ENCODE measurements at regions not wholly inside any gene's neighbourhood (a gene's known extent, or its start where the extent isn't known, plus 50 kb on each side); places are given as distances from the start of the nearest gene placed in this dataset.

DNA sequence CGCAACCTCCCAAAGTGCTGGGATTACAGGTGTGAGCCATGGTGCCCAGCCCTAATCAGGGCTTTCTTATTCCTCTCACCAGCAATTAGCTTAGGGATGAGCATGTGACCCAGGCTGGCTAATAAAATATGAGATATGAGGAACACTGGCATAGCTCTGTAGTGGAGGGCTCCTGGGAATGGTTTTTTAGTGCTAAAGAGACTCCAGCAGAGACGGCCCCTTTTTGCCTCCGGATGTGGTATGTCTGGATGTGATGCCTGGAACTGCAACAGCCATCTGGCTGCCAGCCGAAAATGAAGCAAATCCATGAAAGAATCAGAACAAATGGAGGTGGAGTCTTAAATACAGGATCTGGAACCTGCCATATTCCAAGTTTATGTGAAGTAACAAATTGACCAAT, 69.1 kb upstream of the MAGI1 start:
- H3K36me3 Mint-ChIP-seq, result no peaks in the 10 kb centered on the region
- H3K9me3 Mint-ChIP-seq, result no peaks in the 10 kb centered on the region
- no peak overlapping the region for H3K27ac Mint-ChIP-seq
- POLR2A ChIA-PET, result no interaction called here
- H3K27me3 Mint-ChIP-seq, result peaks cover 2% of the 10 kb centered on the region
- H3K4me1 Mint-ChIP-seq, result no peaks in the 10 kb centered on the region
- no peak for DNase-seq
- ATAC-seq (ENCODE audit: low read depth), result no peak
- H3K4me3 Mint-ChIP-seq, result no peak overlapping the region

DNA sequence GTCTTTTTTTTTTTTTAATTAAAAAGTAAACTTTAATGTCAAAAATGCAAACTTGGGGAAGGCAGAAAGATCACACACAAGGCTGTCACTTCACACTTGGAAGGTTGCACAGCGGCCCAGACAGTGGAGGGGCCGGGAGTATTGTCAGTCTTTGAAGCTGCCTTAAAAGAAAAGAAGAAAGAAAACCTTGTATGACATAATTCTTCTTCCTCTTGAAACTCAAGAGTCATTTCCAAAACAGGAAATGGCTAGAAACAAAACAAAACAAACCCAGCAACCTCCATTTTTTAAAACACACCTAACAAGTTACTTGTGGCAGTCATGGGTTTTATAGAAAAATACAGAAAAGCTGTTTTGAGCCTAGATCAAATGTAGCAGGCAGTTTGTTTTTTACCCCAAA, 68.1 kb upstream of the MAGI1 start:
- ATAC-seq (ENCODE audit: low read depth) (no peak), DNase-seq (no peak)
- no peak overlapping the region for H3K4me3 Mint-ChIP-seq
- no peak overlapping the region for H3K27ac Mint-ChIP-seq
- peaks cover 2% of the 10 kb centered on the region for H3K27me3 Mint-ChIP-seq
- no peaks in the 10 kb centered on the region for H3K36me3 Mint-ChIP-seq
- POLR2A ChIA-PET, result interaction anchor here (0.6 kb wide), 1 partner anchor 14 kb away, joined by 4 read pairs; no protein-coding TSS in a partner anchor
- no peaks in the 10 kb centered on the region for H3K4me1 Mint-ChIP-seq
- H3K9me3 Mint-ChIP-seq, result no peaks in the 10 kb centered on the region

DNA sequence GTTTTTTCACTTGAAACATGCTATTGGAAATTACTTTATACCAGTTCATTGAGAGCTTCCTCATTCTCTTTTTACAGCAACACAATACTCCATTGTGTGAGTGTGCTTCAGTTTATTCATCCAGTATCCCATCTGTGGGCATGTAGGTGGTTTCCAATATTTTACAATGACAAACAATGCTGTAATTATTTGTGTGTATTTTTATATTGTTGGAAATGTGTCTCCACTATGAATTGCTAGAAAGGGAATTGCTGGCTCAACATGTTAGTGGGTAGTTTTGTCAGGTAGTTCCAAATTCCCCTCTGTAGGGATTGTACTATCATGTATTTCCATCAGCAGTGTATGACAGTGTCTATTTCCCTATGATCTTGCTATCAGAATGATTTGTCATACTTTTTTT, 65.8 kb upstream of the MAGI1 start:
- peaks cover 2% of the 10 kb centered on the region for H3K27me3 Mint-ChIP-seq
- no peaks in the 10 kb centered on the region for H3K4me1 Mint-ChIP-seq
- H3K4me3 Mint-ChIP-seq, result no peak overlapping the region
- no peaks in the 10 kb centered on the region for H3K36me3 Mint-ChIP-seq
- H3K9me3 Mint-ChIP-seq, result no peaks in the 10 kb centered on the region
- POLR2A ChIA-PET, result no interaction called here
- no peak for DNase-seq
- no peak for ATAC-seq (ENCODE audit: low read depth)
- no peak overlapping the region for H3K27ac Mint-ChIP-seq

DNA sequence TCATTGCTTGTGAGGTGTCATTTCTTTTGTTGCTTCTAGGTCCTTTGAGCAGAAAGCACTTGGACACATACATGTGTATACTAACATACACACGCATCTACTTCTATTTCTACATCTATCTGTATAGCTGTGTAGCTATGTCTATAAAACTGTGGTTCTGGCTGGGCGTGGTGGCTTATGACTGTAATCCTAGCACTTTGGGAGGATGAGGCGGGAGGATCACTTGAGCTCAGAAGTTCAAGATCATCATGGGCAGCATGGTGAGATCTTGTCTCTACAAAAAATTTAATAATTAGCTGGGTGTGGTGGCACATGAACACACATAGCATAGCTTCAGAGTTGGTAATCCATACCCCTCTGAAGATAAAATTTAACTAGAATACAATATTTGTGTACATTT, 65.0 kb upstream of the MAGI1 start:
- H3K4me3 Mint-ChIP-seq, result no peak overlapping the region
- DNase-seq, result no peak

DNA sequence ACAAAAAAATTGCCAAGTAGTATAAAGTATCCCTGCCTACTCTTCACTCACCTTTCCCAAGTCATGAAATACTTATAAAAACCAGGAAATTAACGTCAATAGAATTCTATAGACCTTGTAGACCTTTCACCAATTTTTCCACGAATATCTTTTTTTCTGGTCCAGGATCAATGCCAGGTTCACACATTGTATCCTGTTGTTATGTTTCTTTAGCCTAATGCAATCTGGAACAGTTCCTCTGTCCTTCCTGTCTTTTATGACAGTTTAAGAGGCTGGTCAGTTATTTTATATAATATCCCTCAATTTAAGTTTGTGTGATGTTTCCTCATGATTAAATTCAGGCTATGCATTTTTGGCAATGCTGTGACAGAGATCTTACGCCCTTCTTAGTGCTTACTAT, 63.2 kb upstream of the MAGI1 start:
- Mint-ChIP-seq H3K27ac (no peak overlapping the region), H3K27me3 (no peaks in the 10 kb centered on the region), H3K4me1 (no peaks in the 10 kb centered on the region), H3K4me3 (no peak overlapping the region), H3K9me3 (no peaks in the 10 kb centered on the region), H3K36me3 (no peaks in the 10 kb centered on the region)
- ATAC-seq (ENCODE audit: low read depth) (no peak), DNase-seq (no peak)
- POLR2A ChIA-PET, result no interaction called here

More for the DNA sequence above, 65.0 kb upstream of the MAGI1 start:
- H3K4me1 Mint-ChIP-seq, result no peaks in the 10 kb centered on the region
- no peaks in the 10 kb centered on the region for H3K9me3 Mint-ChIP-seq
- peaks cover 2% of the 10 kb centered on the region for H3K27me3 Mint-ChIP-seq
- POLR2A ChIA-PET, result no interaction called here
- no peak for ATAC-seq (ENCODE audit: low read depth)
- no peak overlapping the region for H3K27ac Mint-ChIP-seq
- H3K36me3 Mint-ChIP-seq, result no peaks in the 10 kb centered on the region

DNA sequence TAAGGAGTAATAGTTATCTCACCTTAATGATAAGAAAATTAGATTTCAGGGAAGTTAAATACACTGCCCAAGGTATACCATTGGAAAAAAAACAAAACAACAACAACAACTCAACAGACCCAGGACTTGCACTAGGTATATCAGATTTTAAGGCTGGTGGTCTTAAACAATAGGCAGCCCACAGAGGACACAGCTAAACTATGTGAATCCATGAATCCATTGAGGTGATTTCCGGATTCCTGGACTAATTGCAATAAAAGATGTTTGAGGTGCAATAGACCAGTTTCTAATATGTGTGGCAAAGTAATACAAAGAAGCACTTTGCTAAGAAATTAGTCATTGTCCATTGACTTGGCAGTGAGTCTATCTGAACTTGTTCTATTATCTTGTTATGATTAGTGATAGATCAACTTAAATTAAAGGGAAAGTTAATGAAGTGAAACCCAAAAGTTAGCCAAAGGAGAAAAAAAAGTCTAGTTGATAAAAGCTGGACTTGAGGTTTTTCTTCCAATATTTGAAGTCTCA, 60.9 kb upstream of the MAGI1 start:
- Mint-ChIP-seq H3K4me3 (no peak overlapping the region), H3K27ac (no peak overlapping the region), H3K27me3 (no peaks in the 10 kb centered on the region), H3K9me3 (no peaks in the 10 kb centered on the region), H3K4me1 (no peaks in the 10 kb centered on the region), H3K36me3 (no peaks in the 10 kb centered on the region)
- DNase-seq (no peak), ATAC-seq (ENCODE audit: low read depth) (no peak)
- POLR2A ChIA-PET, result no interaction called here

DNA sequence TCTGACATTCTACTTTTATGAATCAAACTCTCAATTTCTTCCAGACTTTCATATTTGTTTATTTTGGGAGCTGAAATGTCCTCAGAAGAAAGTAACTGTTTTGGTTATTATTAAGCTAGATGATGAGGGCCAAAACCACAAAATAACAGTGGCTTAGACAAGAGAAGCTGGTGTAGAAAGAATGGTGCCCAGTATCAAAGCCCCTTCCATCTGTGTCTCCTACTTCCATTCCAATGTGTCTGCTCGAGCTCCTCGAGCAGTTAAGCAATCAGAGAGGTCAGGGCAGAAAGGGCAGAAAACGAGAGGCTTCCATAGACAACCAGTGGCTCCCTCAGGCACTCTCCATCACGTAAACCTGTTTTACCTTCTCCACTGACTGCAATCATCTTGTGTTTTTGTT, 59.7 kb upstream of the MAGI1 start:
- POLR2A ChIA-PET, result no interaction called here
- no peaks in the 10 kb centered on the region for H3K9me3 Mint-ChIP-seq
- no peaks in the 10 kb centered on the region for H3K4me1 Mint-ChIP-seq
- ATAC-seq (ENCODE audit: low read depth), result no peak
- no peak for DNase-seq
- H3K36me3 Mint-ChIP-seq, result no peaks in the 10 kb centered on the region
- H3K4me3 Mint-ChIP-seq, result no peak overlapping the region
- no peak overlapping the region for H3K27ac Mint-ChIP-seq
- no peaks in the 10 kb centered on the region for H3K27me3 Mint-ChIP-seq

DNA sequence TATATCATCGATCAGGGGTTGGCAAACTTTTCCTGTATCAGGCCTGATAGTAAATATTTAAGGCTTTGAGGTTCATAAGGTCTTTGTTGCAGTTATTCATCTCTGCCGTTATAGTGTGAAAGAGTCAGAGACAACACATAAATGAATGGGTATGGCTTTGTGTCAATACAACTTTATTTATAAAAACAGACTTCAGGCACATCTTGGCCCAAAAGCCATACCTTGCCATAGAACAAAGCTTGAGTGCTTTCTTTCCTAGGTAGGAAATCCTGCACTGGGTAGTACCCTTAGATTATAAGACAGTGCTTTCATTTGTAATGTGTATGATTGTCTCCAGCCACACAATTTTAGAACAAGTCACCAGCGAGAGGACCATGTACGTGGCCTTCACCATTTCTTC, 58.9 kb upstream of the MAGI1 start:
- Mint-ChIP-seq H3K9me3 (no peaks in the 10 kb centered on the region), H3K27me3 (no peaks in the 10 kb centered on the region), H3K27ac (no peak overlapping the region), H3K4me3 (no peak overlapping the region), H3K4me1 (no peaks in the 10 kb centered on the region), H3K36me3 (no peaks in the 10 kb centered on the region)
- DNase-seq (no peak), ATAC-seq (ENCODE audit: low read depth) (no peak)
- POLR2A ChIA-PET, result no interaction called here

DNA sequence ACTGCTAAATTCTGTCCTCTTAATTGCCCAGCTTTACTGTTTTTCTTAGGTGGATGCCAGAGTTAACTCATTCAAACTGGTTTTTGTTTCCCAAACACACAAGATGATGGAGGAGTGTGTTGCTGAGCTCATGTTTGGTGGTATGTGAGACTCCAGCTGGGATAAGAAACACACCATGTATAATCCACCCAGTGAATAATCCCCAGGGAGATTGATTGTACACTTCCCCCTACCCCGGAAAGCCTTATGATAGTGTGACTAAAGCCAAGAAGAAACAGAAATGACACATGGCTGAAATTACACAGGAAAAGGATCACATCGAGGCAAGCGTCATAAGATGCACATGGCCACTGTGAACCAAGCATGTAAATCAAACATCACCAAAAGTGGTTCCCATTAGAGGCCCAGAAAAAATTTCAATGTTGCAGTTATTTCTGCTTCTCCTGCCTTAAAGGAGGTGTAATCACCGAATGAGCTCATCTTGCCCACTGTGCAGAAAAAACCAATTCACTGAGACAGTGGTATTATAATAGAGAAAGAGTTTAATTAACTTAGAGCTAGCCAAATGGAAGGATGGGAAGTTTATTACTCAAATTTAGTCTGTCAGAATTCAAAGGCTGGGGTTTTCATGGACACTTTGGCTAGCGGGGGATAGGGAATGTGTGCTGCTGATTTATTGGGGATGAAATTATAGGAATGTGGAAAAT, 56.7 kb upstream of the MAGI1 start:
- Mint-ChIP-seq H3K36me3 (no peaks in the 10 kb centered on the region), H3K9me3 (no peaks in the 10 kb centered on the region), H3K27me3 (peaks cover 2% of the 10 kb centered on the region), H3K4me3 (no peak overlapping the region), H3K4me1 (no peaks in the 10 kb centered on the region), H3K27ac (no peak overlapping the region)
- no peak for ATAC-seq (ENCODE audit: low read depth)
- DNase-seq, result no peak
- POLR2A ChIA-PET, result no interaction called here

DNA sequence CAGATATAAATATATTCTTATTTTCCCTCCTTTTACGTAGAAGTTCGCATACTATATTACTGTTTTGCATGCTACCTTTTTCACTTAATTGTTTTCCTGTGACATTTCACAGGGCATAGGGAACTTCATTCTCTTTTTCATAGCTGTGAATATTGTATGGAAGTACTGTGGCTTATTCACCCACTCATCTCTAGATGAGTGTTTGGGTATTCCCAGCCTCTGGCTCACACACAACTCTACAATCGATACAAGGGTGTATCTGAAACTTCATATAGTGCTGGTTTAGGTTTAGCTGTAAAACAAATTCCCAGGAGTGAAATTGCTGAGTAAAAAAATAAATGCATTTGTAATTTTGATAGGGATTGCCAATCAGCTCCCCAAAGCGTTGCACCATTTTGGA, 55.3 kb upstream of the MAGI1 start:
- Mint-ChIP-seq H3K27me3 (peaks cover 2% of the 10 kb centered on the region), H3K4me1 (no peaks in the 10 kb centered on the region), H3K9me3 (no peaks in the 10 kb centered on the region), H3K4me3 (no peak overlapping the region), H3K27ac (no peak overlapping the region), H3K36me3 (no peaks in the 10 kb centered on the region)
- ATAC-seq (ENCODE audit: low read depth) (no peak), DNase-seq (no peak)
- POLR2A ChIA-PET, result no interaction called here

DNA sequence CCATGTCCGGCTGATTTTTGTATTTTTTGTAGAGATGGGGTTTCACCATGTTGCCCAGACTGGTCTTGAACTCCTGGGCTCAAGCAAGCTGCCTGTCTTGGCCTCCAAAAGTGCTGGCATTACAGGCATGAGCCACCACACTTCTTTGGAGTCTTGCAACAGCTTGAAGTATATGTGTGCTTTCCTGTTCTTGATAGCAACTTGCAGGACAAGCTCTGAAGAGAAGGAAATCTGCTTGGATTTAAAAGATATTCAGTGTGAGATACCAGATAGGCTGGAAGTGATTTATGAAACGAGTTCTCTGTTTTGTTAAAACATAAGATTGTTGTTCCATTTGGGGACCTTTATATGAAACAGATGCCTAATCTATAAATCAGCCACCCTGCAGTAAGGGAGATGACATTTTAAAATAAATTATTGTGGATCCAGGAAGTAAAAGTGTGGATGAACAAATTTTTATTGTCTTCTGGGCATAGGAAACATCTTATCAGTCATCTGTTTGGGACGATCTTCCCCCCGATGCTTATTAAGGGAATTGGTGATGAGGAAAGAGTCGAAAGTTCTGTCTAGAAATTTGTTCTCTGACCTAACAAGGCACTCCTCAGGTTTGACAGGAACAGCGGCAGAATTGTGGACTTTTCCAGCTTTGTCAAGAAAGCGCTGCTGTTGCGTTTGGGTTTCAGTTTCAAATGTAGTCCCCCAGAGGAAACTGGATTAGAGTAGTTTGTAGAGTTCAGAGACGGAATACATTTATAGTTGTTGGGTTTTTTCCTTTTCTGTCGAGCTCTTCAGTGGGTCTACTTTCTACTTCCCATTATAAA, 53.7 kb upstream of the MAGI1 start:
- no peaks in the 10 kb centered on the region for H3K9me3 Mint-ChIP-seq
- H3K4me3 Mint-ChIP-seq, result no peak overlapping the region
- no peak for DNase-seq
- no peak for ATAC-seq (ENCODE audit: low read depth)
- H3K4me1 Mint-ChIP-seq, result no peaks in the 10 kb centered on the region
- POLR2A ChIA-PET, result no interaction called here
- H3K27me3 Mint-ChIP-seq, result peaks cover 2% of the 10 kb centered on the region
- H3K36me3 Mint-ChIP-seq, result no peaks in the 10 kb centered on the region
- no peak overlapping the region for H3K27ac Mint-ChIP-seq

All from activated naive CD8-positive, alpha-beta T cell treated with anti-CD3 and anti-CD28 coated beads, Interleukin-2, amount 10 ng/mL, durations not matched to agents 7 days and 5 days (primary cell).